HG02938 (cell line): ENCODE measurements at regions not wholly inside any gene's neighbourhood (a gene's known extent, or its start where the extent isn't known, plus 50 kb on each side); places are given as distances from the start of the nearest gene placed in this dataset.
A peak's percentile ranks its signal among the peaks of the same experiment; 100 is the strongest.
"Not testable (repeated sequence)": the region's sequence is repeated elsewhere in the genome, so short reads cannot be mapped to it uniquely, and the experiment has no call there.

Experiments used
- ATAC-seq: cut with Tn5 transposase; IDR thresholded peaks from one replicate; pipeline ENCODE4 v1.9.1; 2021; ENCODE audit warnings: mild to moderate bottlenecking, moderate library complexity; ENCODE audit not compliant: unreplicated experiment

DNA sequence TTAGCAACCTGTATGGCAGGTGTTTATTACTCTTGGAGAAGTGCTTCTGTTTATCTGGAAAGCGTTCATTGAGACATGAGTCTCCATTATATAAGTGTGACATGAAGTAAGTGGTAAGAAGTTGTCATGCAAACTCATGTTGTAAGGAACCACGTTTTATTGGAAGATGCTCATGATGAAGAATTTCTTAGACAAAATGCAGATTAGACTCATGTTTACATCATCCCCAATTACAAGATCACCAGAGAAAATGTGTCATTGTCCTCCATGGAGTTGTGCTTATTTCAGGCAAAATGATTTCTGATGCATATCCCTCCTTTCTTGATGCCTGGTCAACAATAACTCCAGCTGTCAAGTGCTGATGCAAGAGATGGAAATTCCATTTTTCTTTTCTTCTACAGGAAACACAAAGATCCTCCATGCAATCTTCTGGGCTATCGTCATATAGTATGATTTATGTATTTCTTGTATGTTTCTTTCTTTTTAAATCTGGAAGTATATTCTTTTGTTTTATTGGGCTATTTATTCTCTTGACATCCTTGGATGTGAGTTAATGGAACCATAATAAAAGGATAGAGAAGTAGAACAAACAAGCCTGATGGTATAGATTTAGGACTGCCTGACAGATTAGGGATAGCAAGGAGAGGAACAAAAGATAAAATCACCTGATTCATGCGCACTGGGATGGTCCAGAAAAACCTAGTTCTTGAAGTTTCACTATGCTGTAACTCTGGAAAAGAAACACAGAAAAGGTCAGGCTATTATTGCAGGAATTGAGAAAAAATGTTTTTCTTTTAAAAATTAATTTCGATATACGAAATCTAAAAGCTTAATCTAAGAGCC lies 50.7 kb upstream of the DIAPH3 start:
- ATAC-seq = no peak

DNA sequence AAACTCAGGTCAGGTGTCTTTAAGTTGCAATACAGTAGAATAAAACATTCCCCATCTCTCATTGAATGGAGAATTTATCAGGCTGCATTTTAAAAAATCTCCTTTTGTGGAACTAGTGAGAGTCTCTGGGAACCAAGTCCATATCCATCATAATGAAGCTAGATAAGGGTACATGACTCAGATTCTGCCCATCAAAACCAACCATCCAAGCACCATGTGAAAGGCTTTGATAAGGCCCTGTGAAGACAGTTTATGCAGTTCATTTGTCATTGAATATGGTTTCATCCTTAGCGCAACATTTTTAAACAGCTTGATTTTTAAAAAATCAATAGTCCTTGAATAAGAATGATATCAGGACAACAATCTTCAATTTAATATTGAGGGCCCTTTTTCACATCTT lies 56.3 kb upstream of the DIAPH3 start:
- ATAC-seq = no peak

DNA sequence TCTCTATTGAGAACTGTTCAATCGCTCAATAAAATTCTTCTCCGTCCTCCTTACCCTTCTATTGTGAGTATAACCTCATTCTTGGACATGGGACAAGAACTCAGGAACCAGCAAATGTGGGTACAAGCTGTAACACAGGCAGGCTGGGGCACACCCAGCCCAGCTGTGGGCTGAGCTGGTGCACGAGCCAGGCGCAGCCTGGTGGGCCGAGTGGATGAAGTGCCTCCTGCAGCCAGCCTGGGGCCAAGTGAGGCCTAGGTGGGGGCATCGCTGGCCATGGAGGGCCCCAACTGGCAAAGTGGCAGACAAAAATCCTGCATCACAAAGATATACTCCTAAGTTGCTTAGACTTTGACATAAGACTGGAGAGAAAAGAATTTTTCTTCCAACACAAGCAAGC lies 57.9 kb upstream of the DIAPH3 start:
- no peak for ATAC-seq

DNA sequence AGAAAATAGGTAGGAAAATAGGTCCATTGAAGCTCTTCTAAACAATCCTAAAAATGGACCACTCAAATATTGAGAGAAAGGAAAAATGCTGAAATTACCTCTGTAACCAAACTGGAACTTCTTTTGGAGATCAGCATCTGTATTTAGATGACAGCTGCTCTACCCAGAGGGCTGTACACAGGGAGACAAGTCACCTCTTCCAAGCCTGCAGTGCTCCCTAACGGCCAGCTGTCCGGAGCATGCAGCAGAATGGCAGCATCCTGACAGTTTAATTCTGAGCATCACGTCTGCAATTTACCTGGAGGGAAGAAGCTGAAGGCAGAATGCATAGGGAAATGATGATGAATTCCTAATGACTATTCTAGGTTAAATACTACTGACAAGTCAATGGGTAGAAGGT lies 62.8 kb upstream of the DIAPH3 start:
- no peak for ATAC-seq

DNA sequence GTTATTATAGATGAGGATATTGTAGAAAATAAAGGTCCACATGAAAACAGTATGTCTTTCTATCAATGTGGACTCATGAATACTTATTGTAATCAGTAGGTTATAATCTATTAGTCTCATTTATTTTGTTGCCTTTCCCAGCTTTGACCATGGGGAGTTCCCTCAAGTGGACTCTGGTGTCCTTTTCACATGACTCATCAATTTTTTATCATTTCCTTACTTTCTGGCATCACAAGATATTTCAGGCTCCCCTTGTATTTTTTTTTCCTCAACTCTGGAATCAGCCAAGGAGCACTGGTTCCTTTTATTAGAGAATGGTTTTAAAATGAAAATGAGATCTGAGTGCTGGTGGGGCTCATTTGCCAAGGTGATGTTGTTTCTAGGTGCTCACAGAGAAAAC lies 63.4 kb upstream of the DIAPH3 start:
- ATAC-seq = no peak

DNA sequence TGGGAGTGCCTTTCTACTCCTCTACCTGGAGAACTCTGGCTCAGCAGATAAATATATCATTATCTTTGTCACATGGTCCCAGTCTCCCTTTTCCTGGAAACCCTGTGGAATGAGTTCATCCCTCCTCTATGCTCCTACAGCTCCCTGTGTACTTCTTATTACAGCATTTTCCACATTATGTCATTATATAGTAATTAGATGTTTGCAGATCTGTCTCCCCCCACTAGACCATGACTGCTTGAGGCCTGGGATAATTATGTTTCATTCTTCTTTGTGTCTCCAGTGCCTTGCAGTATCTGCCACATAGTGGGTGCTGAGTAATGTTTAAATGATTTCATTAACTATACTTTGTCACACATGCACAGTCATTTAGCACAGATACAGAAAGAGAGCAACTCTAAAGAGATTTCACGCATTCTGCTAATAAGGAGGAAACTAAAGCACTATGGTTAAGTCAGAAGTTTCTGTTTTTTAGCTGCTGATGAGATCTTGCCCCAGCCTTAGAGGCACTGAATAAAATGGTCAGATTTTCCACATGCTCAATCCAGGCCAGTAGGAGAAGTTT lies 66.1 kb upstream of the DIAPH3 start:
- ATAC-seq = peak; percentile 45

DNA sequence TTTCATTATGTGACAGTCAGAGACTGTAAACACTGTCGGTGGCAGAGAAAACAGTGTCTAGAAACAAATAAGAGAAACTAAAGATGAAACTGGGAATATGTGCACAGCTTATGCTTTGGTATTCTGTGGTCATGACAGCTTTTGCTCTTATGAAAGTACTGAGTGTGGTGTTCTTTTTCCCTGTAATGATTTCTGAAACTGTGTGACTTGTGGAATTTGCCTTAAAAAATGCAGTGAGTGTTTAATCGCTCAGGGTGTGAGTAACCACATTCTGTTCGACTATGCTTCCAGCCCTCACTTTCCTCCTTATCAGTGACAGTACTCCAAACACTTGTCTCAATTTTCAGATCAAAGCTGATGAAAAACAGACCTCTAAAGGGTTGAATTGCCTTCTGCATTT lies 66.9 kb upstream of the DIAPH3 start:
- peak; percentile 85 for ATAC-seq

DNA sequence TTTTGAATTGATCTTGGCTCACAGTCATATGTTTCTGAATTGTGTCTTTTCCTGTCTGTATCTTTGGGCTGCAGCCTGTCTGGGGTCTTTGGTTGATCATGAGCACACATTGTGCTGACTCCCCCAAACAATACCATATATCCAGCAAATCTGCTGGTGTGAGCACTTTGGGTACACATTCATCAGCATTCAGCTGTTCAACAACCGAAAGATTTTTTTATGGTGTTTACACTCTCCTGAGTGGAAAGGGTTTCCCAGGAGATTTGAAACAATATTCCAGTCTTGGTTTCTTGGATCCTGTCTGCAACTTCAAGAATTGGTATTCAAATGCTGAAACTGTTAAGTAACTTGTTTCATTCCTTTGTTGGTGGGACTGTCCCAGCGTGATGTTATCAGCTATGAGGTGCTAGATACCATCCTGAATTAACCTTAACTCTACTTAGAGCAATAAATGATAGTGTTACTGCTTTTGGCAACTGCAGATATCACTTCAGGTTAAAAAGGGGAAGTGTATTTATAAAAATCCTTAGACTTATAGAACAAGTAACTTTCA lies 78.4 kb upstream of the DIAPH3 start:
- ATAC-seq = no peak

DNA sequence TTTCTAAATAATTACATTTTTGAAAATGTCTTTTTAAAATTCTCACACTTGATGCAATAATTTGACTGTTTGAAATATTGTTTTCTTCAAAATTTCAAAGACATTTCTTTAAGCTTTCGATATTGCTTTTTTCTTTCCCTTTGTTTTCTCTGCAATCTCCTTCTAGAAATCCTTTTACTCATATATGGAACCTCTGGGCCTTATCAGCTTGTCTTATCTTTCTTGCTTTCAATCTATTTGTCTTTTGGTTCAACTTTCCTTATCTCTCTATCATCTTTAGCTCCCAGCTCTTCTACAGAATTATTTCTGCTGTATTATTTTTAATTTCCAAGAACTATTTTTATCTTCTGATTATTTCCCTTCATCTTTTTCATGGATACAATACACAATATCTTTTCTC lies 80.7 kb upstream of the DIAPH3 start:
- no peak for ATAC-seq

DNA sequence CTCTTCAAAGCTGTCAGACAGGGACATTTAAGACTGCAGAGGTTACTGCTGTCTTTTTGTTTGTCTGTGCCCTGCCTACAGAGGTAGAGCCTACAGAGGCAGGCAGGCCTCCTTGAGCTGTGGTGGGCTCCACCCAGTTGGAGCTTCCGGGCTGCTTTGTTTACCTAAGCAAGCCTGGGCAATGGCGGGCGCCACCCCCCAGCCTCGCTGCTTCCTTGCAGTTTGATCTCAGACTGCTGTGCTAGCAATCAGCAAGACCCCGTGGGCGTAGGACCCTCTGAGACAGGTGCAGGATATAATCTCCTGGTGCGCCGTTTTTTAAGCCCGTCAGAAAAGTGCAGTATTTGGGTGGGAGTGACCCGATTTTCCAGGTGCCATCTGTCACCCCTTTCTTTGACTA lies 87.7 kb upstream of the DIAPH3 start:
- not testable (repeated sequence) for ATAC-seq

DNA sequence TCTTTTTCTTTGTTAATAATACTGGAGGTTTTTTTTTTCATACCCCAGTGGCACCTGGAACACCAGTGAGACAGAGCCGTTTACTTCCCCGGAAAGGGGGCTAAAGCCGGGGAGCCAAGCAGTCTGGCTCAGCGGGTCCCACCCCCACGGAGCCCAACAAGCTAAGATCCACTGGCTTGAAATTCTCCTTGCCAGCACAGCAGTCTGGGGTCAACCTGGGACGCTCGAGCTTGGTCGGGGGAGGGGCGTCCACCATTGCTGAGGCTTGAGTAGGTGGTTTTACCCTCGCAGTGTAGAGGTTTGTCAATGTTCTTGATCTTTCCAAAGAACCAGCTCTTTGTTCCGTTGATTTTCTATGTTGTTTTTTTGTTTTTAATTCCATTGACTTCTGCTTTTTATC lies 94.6 kb upstream of the DIAPH3 start:
- no peak for ATAC-seq

DNA sequence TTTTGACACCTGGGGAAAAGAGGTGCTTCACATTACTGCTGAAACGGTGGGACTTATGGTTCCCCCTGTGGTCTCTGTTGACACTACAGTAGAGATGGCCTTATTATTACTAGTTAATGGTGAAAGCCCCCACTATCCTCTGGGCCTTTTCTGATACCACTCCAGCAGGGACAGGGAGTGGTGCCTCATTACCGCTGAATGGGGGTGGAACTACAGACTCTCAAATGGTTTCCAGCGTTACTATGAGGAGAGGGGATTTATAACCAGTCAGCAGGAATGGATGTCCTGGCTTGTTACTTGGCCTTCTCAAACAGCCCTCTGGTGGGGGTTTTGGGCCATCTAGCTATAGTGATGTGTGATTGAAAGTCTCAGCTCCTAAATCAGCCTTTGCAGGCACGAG lies 96.7 kb upstream of the DIAPH3 start:
- ATAC-seq = no peak

DNA sequence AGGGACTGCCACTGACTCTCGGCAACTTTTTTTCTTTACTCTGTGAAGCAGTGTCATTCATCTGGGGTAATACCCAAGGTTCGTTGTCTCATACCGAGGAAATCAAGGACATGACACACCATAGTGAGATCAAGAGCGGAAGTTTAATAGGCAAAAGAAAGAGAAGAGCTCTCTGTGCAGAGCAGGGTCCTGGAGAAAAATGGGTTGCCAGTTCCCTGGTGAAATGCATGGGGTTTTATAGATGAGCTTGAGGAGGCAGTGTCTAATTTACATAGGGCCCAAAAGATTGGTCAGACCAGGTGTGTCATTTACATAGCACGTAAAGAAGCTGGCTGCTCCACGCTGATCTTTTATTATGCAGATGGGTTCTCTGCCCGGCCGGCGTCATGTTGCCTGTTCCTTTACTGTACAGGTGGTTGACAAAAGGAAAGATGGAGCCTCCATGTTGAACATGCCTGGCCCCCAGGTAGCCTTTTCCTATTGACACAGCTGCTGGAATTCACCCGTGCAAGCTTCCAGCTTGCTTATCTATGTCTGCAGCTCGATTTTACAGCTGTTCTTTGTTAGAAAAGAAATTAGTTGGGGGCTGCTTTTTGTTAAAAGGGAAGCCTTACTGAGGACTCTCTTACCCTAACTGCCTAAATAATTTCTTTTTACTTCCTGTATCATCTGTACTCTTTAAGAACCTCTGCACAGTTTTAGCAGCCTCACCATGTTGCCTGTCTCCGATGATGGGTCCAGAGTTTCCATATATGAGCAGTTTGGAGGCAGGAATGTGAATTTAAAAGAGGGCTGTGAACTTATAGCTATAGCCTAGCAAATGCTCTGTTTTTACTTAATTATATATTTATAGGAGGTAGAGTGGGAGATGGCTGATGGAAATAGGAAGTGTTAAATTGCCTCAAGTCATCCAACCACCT lies 98.0 kb upstream of the DIAPH3 start:
- ATAC-seq = no peak

DNA sequence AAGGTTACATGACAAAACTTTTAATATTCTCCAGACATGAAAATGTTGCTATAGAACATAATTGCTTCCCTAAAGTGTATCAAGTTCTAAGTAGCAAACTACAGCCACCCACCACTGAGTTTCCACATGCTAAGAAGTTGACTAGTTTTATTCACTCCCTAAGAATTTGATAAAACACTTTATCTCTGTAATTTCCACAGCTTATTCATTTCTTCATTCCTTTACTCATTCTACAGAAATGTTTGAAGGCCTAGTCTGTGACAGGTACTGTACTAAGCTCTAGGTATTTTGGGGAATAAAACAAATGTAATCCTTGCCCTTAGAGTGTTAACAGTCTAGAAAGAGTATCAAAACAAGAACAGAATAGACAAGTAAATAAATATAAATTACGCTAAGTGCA lies 101.8 kb upstream of the DIAPH3 start:
- ATAC-seq = no peak

DNA sequence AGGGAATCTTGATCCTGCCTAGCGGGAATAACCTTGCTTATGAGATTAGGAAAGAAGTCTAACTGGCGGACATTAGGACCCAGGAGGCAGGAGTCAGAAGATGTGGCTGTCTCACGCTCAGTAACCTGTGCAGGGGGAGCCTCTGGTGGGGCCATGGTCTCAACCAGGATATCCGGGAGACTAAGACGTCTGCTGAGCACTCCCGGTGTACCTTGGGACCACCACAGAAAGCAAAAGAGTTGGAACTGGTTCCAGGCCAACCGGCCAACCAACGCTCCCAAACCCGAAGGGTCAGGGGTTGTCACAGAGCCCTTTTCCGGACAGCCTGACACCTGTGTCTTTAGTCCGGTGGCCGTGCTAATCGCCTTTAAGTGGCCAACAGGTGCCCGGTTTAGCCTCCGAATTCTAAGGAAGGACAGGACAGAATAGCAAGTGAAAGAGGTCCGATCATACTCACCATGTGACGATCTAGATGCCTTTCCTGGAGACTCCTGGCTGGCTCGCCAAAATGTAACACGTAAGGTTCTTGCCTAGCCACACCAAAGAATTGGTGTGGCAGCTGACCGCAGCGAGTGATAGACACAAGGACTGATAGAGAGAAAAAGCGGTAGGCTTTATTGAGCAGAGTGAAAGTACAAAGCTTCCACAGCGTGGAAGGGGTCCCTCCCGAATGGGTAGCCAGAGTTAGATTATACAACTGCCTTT lies 103.9 kb upstream of the DIAPH3 start:
- ATAC-seq = peak; percentile 88

DNA sequence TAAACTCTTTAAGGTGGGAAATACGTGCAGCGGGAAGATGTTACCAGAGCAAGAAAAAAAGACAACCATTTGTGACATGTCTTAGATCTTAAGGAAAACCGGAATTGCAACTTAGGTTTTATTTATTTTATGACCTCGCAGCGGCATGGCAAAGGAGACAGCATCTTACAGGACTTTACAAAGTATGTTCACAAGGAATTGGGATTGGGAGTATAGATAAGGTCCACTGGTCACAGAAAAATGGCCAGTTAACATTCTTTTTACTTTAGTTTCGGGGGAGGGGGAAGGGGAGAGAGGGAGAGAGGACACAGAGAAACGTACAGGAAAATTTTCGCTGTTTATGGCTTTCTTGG lies 104.5 kb upstream of the DIAPH3 start:
- ATAC-seq = no peak

DNA sequence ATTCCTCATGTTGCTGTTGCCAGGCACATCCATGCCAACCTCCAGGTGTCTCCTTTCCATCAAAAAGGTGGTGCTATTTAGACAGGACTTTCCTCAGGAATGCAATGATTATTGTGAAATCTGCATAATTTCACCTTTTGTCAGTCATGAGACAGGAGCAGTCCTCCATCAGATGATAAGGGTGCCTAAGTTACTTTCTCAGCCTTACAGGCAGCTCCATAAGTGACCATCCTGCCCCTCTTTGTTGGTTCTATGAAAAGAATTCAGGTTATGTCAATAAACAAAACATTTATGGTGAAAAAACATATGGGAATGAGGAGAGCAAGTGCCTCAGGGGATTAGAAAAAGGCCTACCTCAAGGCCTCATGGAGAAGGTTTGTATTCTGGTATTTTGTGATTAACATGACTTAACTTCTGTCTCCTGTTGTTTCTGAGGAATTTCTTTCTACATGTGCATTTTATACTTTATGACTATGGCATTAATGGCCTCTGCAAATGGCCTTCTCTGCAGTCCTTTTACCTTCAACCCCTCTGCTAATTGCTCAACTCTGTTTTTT lies 110.3 kb upstream of the DIAPH3 start:
- no peak for ATAC-seq

DNA sequence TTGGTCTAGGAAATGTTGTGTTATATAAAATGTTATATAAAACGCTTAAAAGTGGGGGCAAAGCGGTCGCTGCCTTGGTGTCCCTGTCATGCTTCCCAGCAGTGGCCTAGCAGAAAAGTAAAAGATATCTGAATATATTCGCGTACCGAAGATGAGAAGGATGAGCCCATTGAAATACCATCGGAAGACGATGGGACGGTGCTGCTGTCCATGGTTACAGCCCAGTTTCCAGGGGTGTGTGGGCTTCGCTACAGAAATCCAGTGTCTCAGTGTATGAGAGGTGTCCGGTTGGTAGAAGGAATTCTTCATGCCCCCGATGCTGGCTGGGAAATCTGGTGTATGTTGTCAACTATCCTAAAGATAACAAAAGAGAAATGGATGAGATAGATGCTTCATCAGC lies 110.9 kb upstream of the DIAPH3 start:
- no peak for ATAC-seq

DNA sequence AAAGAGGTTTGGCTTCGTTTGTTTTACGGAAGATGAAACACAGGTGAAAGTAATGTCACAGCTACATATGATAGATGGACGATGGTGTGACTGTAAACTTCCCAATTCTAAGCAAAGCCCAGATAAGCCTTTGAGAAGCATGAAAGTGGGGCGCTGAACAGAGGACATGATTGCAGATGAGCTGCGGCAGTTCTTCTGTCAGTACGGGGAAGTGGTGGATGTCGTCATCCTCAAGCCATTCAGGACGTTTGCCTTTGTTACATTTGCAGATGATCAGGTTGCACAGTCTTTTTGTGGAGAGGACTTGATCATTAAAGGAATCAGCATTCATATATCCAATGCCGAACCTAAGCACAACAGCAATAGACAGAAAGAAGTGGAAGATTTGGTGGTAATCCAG lies 111.5 kb upstream of the DIAPH3 start:
- ATAC-seq = no peak

DNA sequence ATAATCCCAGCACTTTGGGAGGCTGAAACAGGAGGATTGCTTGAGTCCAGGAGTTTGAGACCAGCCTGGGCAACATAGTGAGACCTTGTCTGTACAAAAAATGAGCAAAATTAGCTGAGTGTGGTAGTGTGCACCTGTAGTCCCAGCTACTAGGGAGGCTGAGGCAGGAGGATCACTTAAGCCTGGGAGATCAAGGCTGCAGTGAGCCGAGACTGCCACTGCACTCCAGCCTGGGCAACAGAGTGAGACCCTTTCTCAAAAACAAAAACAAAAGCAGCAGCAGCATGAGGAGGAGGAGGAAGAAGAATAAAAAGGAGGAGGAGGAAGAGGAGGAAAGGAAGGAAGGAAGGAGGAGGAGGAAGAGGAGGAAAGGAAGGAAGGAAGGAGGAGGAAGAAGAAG lies 116.5 kb upstream of the TDRD3 start:
- ATAC-seq = not testable (repeated sequence)

DNA sequence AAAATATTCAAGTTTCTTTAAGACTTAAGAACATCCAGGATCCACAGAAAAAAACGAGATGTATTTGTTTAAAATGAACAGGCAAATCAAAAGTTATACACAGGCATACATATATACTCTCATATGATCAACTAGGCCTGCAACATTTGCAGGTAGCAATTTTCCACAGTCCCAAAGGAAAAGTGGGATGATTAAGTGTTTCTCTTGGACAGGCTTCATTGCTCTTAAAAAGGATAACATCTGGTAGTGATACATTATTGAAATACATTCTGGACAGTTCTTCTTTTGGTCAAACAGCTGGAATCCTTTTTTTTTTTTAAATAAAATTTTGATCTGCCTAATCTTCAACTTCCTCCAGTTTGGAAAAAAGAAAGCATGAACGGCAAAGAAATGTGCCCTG lies 114.8 kb upstream of the TDRD3 start:
- no peak for ATAC-seq
